HG03159 (cell line): ENCODE measurements at regions not wholly inside any gene's neighbourhood (a gene's known extent, or its start where the extent isn't known, plus 50 kb on each side); places are given as distances from the start of the nearest gene placed in this dataset.
"Not testable (repeated sequence)": the region's sequence is repeated elsewhere in the genome, so short reads cannot be mapped to it uniquely, and the experiment has no call there.

ENCODE experiments used
- ATAC-seq: cut with Tn5 transposase; IDR thresholded peaks from one replicate; pipeline ENCODE4 v1.9.1; 2021; ENCODE audit warnings: mild to moderate bottlenecking, moderate library complexity; ENCODE audit not compliant: unreplicated experiment

- ATAC-seq = no peak
These were observed 52.1 kb downstream of the CARTPT start for GRCh38 chr5:71771191-71771590.

GRCh38 chr5:71778678-71779276 is 59.7 kb downstream of the CARTPT start:
- ATAC-seq = no peak

GRCh38 chr5:71780597-71780996 is 61.5 kb downstream of the CARTPT start:
- no peak for ATAC-seq

- ATAC-seq = peak; percentile 41
These were observed 63.3 kb downstream of the CARTPT start for GRCh38 chr5:71782393-71782770.

GRCh38 chr5:71782771-71783770 is 64.0 kb downstream of the CARTPT start:
- ATAC-seq = peak; percentile 95

- no peak for ATAC-seq
These were observed 64.8 kb downstream of the CARTPT start for GRCh38 chr5:71783891-71784290.

GRCh38 chr5:71786337-71787055 is 67.4 kb downstream of the CARTPT start:
- no peak for ATAC-seq

- ATAC-seq = no peak
These were observed 69.7 kb downstream of the CARTPT start for GRCh38 chr5:71788794-71789193.

- no peak for ATAC-seq
These were observed 70.7 kb downstream of the CARTPT start for GRCh38 chr5:71789746-71790145.

- no peak for ATAC-seq
These were observed 71.4 kb downstream of the CARTPT start for GRCh38 chr5:71790433-71790832.

GRCh38 chr5:71792041-71792440 is 73.0 kb downstream of the CARTPT start:
- not testable (repeated sequence) for ATAC-seq

- ATAC-seq = no peak
These were observed 75.1 kb downstream of the CARTPT start for GRCh38 chr5:71794061-71794695.

GRCh38 chr5:71802673-71803072 is 83.6 kb downstream of the CARTPT start:
- ATAC-seq = no peak

- ATAC-seq = no peak
These were observed 87.6 kb downstream of the CARTPT start for GRCh38 chr5:71806711-71807110.

- ATAC-seq = no peak
These were observed 88.8 kb downstream of the CARTPT start for GRCh38 chr5:71807909-71808308.

GRCh38 chr5:71809446-71809845 is 90.4 kb downstream of the CARTPT start:
- no peak for ATAC-seq

GRCh38 chr5:71810023-71810422 is 90.9 kb downstream of the CARTPT start:
- ATAC-seq = no peak

- ATAC-seq = no peak
These were observed 91.6 kb downstream of the CARTPT start for GRCh38 chr5:71810471-71811195.

- ATAC-seq = no peak
These were observed 92.7 kb downstream of the CARTPT start for GRCh38 chr5:71811779-71812178.

- ATAC-seq = no peak
These were observed 97.2 kb downstream of the CARTPT start for GRCh38 chr5:71816307-71816706.
